ENCODE measurements at regions not wholly inside any gene's neighbourhood (a gene's known extent, or its start where the extent isn't known, plus 50 kb on each side); places are given as distances from the start of the nearest gene placed in this dataset.

DNA sequence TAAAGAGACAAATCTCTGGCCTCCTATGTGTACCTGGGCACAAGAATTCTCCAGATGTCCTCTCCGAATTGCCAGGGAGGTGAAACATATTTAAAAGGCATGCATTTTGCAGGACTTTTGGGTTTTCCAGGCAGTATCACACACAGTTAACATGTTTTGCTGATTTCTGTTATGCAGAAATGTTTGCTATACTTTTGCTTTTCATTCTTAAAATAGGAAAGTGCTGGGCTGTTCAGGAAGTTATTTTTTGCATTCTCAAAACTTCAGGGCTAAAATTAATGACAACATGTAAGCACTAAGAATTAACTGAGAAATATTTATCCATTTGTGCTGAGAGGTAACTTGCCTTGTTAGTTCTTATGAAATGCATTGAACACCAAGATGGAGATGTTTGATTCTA lies 390.7 kb upstream of the CTSO start:
- no peaks in the 10 kb centered on the region for H3K4me1 ChIP-seq (ENCODE audit: insufficient read depth, low read length)
- no peak overlapping the region for H3K9ac ChIP-seq (ENCODE audit: low read depth, low read length)
- H3K36me3 ChIP-seq (ENCODE audit: insufficient read depth, low read length): no peaks in the 10 kb centered on the region
- no peaks in the 10 kb centered on the region for H3K79me2 ChIP-seq (ENCODE audit: insufficient read depth, low read length)
- H3K27me3 ChIP-seq (ENCODE audit: insufficient read depth, low read length, poor library complexity): no peaks in the 10 kb centered on the region
- H3K4me2 ChIP-seq (ENCODE audit: insufficient read depth, low read length): no peak overlapping the region
- no peak overlapping the region for H3K4me3 ChIP-seq (ENCODE audit: low read depth in 1 of 2, low read length in 2 of 2)
- no peaks in the 10 kb centered on the region for H4K20me1 ChIP-seq (ENCODE audit: insufficient read depth, low read length)
- TF ChIP-seq, protein P1, sequence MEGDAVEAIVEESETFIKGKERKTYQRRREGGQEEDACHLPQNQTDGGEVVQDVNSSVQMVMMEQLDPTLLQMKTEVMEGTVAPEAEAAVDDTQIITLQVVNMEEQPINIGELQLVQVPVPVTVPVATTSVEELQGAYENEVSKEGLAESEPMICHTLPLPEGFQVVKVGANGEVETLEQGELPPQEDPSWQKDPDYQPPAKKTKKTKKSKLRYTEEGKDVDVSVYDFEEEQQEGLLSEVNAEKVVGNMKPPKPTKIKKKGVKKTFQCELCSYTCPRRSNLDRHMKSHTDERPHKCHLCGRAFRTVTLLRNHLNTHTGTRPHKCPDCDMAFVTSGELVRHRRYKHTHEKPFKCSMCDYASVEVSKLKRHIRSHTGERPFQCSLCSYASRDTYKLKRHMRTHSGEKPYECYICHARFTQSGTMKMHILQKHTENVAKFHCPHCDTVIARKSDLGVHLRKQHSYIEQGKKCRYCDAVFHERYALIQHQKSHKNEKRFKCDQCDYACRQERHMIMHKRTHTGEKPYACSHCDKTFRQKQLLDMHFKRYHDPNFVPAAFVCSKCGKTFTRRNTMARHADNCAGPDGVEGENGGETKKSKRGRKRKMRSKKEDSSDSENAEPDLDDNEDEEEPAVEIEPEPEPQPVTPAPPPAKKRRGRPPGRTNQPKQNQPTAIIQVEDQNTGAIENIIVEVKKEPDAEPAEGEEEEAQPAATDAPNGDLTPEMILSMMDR (IDR thresholded peaks at IDR 0.05; ENCODE audit: borderline replicate concordance, extremely low read depth, low read length, poor library complexity, severe bottlenecking): no peak
- TF ChIP-seq EZH2 (IDR thresholded peaks at IDR 0.05; ENCODE audit: borderline replicate concordance, low read depth, low read length, severe bottlenecking): no peak
- H3K27ac ChIP-seq (ENCODE audit: low read length): no peak overlapping the region
- no peak overlapping the region for H2AFZ ChIP-seq (ENCODE audit: low read depth, low read length)
- H3K9me3 ChIP-seq (ENCODE audit: insufficient read depth, low read length, severe bottlenecking): no peaks in the 10 kb centered on the region
- DNase-seq: no peak
- no peak for ATAC-seq (ENCODE audit: insufficient read depth, low read depth)

DNA sequence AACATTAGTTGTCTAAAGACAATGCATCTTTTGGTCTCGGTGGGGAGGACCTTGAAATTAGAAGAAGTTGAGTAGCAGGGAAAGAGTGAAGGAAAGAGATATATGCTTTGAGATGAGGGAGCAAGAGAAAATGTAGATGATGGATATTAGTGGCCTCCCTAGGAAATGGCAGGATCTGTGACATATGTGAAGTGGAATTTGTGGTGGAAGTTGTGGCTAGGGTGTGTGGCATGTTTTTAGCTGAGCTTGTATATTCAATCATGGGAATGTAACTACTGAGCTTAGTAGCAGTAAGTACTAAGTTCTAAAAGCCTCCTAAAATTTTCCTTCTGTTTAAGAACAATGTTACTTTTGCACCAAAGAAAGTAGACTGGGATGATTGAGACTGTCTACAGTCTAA lies 382.8 kb upstream of the CTSO start:
- no peak for ATAC-seq (ENCODE audit: insufficient read depth, low read depth)
- Histone ChIP-seq H3K27ac (ENCODE audit: low read length) (no peak overlapping the region), H3K4me3 (ENCODE audit: low read depth in 1 of 2, low read length in 2 of 2) (no peak overlapping the region)

DNA sequence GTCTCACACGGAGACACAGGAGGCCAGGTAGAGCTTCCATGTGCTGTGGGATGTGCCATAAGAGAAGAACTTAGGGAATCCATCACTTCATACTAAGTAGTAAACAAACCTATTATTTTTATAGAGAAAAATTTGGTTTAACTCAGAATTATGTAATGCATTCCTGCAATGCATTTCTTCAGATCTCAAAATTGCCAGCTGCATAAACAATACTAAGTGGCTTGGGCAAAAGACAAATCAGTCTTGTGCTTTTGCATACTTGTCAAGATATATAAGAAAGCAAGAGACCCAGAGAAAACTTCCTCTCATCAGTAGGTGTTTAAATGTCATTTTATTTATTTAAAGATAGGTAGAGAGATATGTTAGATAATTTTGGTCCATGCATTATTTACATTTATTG lies 382.1 kb upstream of the CTSO start:
- DNase-seq (no peak), ATAC-seq (ENCODE audit: insufficient read depth, low read depth) (no peak)
- Histone ChIP-seq H3K9me3 (ENCODE audit: insufficient read depth, low read length, severe bottlenecking) (no peaks in the 10 kb centered on the region), H3K4me1 (ENCODE audit: insufficient read depth, low read length) (no peaks in the 10 kb centered on the region), H3K36me3 (ENCODE audit: insufficient read depth, low read length) (no peaks in the 10 kb centered on the region), H3K27me3 (ENCODE audit: insufficient read depth, low read length, poor library complexity) (no peaks in the 10 kb centered on the region), H3K4me2 (ENCODE audit: insufficient read depth, low read length) (no peak overlapping the region), H3K9ac (ENCODE audit: low read depth, low read length) (no peak overlapping the region), H3K4me3 (ENCODE audit: low read depth in 1 of 2, low read length in 2 of 2) (no peak overlapping the region), H2AFZ (ENCODE audit: low read depth, low read length) (no peak overlapping the region), H3K27ac (ENCODE audit: low read length) (no peak overlapping the region), H4K20me1 (ENCODE audit: insufficient read depth, low read length) (no peaks in the 10 kb centered on the region), H3K79me2 (ENCODE audit: insufficient read depth, low read length) (no peaks in the 10 kb centered on the region)
- TF ChIP-seq, protein P1 (IDR thresholded peaks at IDR 0.05; ENCODE audit: borderline replicate concordance, extremely low read depth, low read length, poor library complexity, severe bottlenecking): no peak
- no peak for TF ChIP-seq EZH2 (IDR thresholded peaks at IDR 0.05; ENCODE audit: borderline replicate concordance, low read depth, low read length, severe bottlenecking)

More for the DNA sequence above, 382.8 kb upstream of the CTSO start:
- Histone ChIP-seq H3K9me3 (ENCODE audit: insufficient read depth, low read length, severe bottlenecking) (no peaks in the 10 kb centered on the region), H3K36me3 (ENCODE audit: insufficient read depth, low read length) (no peaks in the 10 kb centered on the region), H3K79me2 (ENCODE audit: insufficient read depth, low read length) (no peaks in the 10 kb centered on the region), H4K20me1 (ENCODE audit: insufficient read depth, low read length) (no peaks in the 10 kb centered on the region), H3K4me1 (ENCODE audit: insufficient read depth, low read length) (no peaks in the 10 kb centered on the region), H3K27me3 (ENCODE audit: insufficient read depth, low read length, poor library complexity) (no peaks in the 10 kb centered on the region), H3K4me2 (ENCODE audit: insufficient read depth, low read length) (no peak overlapping the region), H3K9ac (ENCODE audit: low read depth, low read length) (no peak overlapping the region), H2AFZ (ENCODE audit: low read depth, low read length) (no peak overlapping the region)
- DNase-seq: no peak
- no peak for TF ChIP-seq EZH2 (IDR thresholded peaks at IDR 0.05; ENCODE audit: borderline replicate concordance, low read depth, low read length, severe bottlenecking)
- TF ChIP-seq, protein P1 (IDR thresholded peaks at IDR 0.05; ENCODE audit: borderline replicate concordance, extremely low read depth, low read length, poor library complexity, severe bottlenecking): no peak
